VCaP (cell line): ENCODE measurements at regions not wholly inside any gene's neighbourhood (a gene's known extent, or its start where the extent isn't known, plus 50 kb on each side); places are given as distances from the start of the nearest gene placed in this dataset.

ENCODE experiments used
- H3K27ac ChIP-seq: fragments of 450-650 bp; 2 replicates; pipeline ENCODE4 v1.5.1; 2017
- CTCF ChIP-seq: fragments of 450-650 bp; conservative IDR thresholded peaks from 2 replicates; pipeline ENCODE4 v1.5.1; 2017; ENCODE audit warnings: mild to moderate bottlenecking, moderate library complexity

- H3K27ac ChIP-seq = no peak overlapping the region; the same call in 1 of the 2 replicates
- TF ChIP-seq CTCF = no peak
These were observed 299.1 kb upstream of the AMIGO2 start for GRCh38 chr12:47378907-47379306.

GRCh38 chr12:47378222-47378582 is 298.4 kb upstream of the AMIGO2 start:
- no peak overlapping the region; the same call in 1 of the 2 replicates for H3K27ac ChIP-seq
- no peak for TF ChIP-seq CTCF

GRCh38 chr12:47377414-47378221 is 297.9 kb upstream of the AMIGO2 start:
- no peak overlapping the region for H3K27ac ChIP-seq
- no peak for TF ChIP-seq CTCF

- TF ChIP-seq CTCF = no peak
- no peak overlapping the region for H3K27ac ChIP-seq
These were observed 297.2 kb upstream of the AMIGO2 start for GRCh38 chr12:47376927-47377326.

GRCh38 chr12:47373554-47374150 is 293.9 kb upstream of the AMIGO2 start:
- no peak overlapping the region for H3K27ac ChIP-seq
- no peak for TF ChIP-seq CTCF

- no peak for TF ChIP-seq CTCF
- peak overlapping the region; percentile 90 for H3K27ac ChIP-seq
These were observed 290.7 kb upstream of the AMIGO2 start for GRCh38 chr12:47370421-47370820.

GRCh38 chr12:47369085-47369484 is 289.3 kb upstream of the AMIGO2 start:
- no peak for TF ChIP-seq CTCF
- peak overlapping the region; percentile 90; the same call in 1 of the 2 replicates for H3K27ac ChIP-seq
